A549 (cell line): ENCODE measurements at regions not wholly inside any gene's neighbourhood (a gene's known extent, or its start where the extent isn't known, plus 50 kb on each side); places are given as distances from the start of the nearest gene placed in this dataset.

Source experiments
- ATAC-seq, 2 experiments: fragments of 200-7000 bp in 1 of 2; fragments of >200 bp in 1 of 2; cut with Nextera tagmentation in 1 of 2; cut with Tn5 transposase in 1 of 2; 3 replicates each; pipeline versions ENCODE4 v1.8.0 to v1.9.1; 2018 to 2020; ENCODE audit warnings: mild to moderate bottlenecking in 1 of 2, moderate library complexity in 1 of 2
- CTCF ChIA-PET: fragments of 300-600 bp; sonication (Branson Sonifier 250); formaldehyde crosslinking; extraction: SDS; loops from one replicate; lab custom pipeline; 2021; ENCODE audit warnings: antibody characterized with exemption, inconsistent platforms; lab: Yijun Ruan, JAX
- POLR2A ChIA-PET: fragments of 350-600 bp; formaldehyde crosslinking; extraction: SDS; loops from one replicate; lab custom pipeline; 2021; ENCODE audit warnings: antibody characterized with exemption, inconsistent platforms; lab: Yijun Ruan, JAX
- DNase-seq, 2 experiments: peaks; one replicate each; pipeline versions ENCODE4 v3.0.0 to v3.0.0-alpha.2; 2011 to 2016; ENCODE audit warnings: low read depth in 1 of 2, low spot score in 1 of 2
- FAIRE-seq: peaks from 2 replicates; lab custom pipeline; 2011; peaks lifted over from hg19 to GRCh38; lab: Jason Lieb, UNC
- H3K27ac ChIP-seq, 2 experiments: fragments of >200 bp; sonication (Bioruptor Twin); formaldehyde crosslinking; 3 replicates each; pipeline ENCODE4 v1.5.1; 2016 to 2017
- H3K4me1 ChIP-seq: fragments of >200 bp; sonication (Bioruptor Twin); formaldehyde crosslinking; 3 replicates; pipeline ENCODE4 v1.6.1; 2016
- H3K4me2 ChIP-seq: fragments of >200 bp; sonication (Bioruptor Twin); formaldehyde crosslinking; 3 replicates; pipeline ENCODE4 v1.6.1; 2016
- H3K4me3 ChIP-seq: fragments of >200 bp; sonication (Bioruptor Twin); formaldehyde crosslinking; 3 replicates; pipeline ENCODE4 v1.5.1; 2016
- H3K9me3 ChIP-seq: fragments of >200 bp; sonication (Bioruptor Twin); formaldehyde crosslinking; 3 replicates; pipeline ENCODE4 v1.6.1; 2016
- ATOH8 ChIP-seq: fragments of 250-450 bp; sonication (Bioruptor Pico); IDR thresholded peaks from 2 replicates; pipeline ENCODE4 v1.5.0; 2020; ENCODE audit warnings: low read depth, mild to moderate bottlenecking, moderate library complexity
- BHLHE40 ChIP-seq: IDR thresholded peaks from 2 replicates; pipeline ENCODE4 v1.6.1; 2012; ENCODE audit warnings: low read depth, low read length, inconsistent platforms
- CBX2 ChIP-seq: fragments of 200-600 bp; sonication (generic); IDR thresholded peaks from 2 replicates; pipeline ENCODE4 v1.6.1; 2016; ENCODE audit warnings: low read depth, mild to moderate bottlenecking, borderline replicate concordance
- CBX8 ChIP-seq: fragments of 200-600 bp; sonication (generic); IDR thresholded peaks from 2 replicates; pipeline ENCODE4 v1.6.1; 2016
- CEBPB ChIP-seq, 2 experiments: fragments of >200 bp in 1 of 2; sonication (Bioruptor Twin) in 1 of 2; formaldehyde crosslinking in 1 of 2; IDR thresholded peaks; 2 replicates each; pipeline ENCODE4 v1.6.1; 2012 to 2016
- CHD2 ChIP-seq: fragments of 150-350 bp; IDR thresholded peaks from 2 replicates; pipeline ENCODE4 v1.6.1; 2014; ENCODE audit warnings: low read length; ENCODE audit not compliant: partially characterized antibody
- CHD4 ChIP-seq: fragments of 200-600 bp; sonication (generic); IDR thresholded peaks from 2 replicates; pipeline ENCODE4 v1.6.1; 2016; ENCODE audit warnings: antibody characterized with exemption, mild to moderate bottlenecking, borderline replicate concordance
- EHMT2 ChIP-seq: fragments of 200-600 bp; sonication (generic); IDR thresholded peaks from 2 replicates; pipeline ENCODE4 v1.6.1; 2016; ENCODE audit warnings: antibody characterized with exemption, low read depth, mild to moderate bottlenecking, moderate library complexity
- ESRRA ChIP-seq: fragments of 150-350 bp; IDR thresholded peaks from 2 replicates; pipeline ENCODE4 v1.6.1; 2014; ENCODE audit warnings: mild to moderate bottlenecking, low read length, borderline replicate concordance
- FOXS1 ChIP-seq: fragments of 250-450 bp; sonication (Bioruptor Pico); IDR thresholded peaks from 2 replicates; pipeline ENCODE4 v1.5.0; 2020; ENCODE audit warnings: mild to moderate bottlenecking, moderate library complexity
- HEYL ChIP-seq: fragments of 250-450 bp; sonication (Bioruptor Pico); IDR thresholded peaks from 2 replicates; pipeline ENCODE4 v1.8.0; 2021; ENCODE audit warnings: mild to moderate bottlenecking, moderate library complexity
- KDM1A ChIP-seq: fragments of 200-600 bp; sonication (generic); IDR thresholded peaks from 2 replicates; pipeline ENCODE4 v1.6.1; 2016; ENCODE audit warnings: low read depth, mild to moderate bottlenecking
- MAFK ChIP-seq: fragments of 450-650 bp; IDR thresholded peaks from 2 replicates; pipeline ENCODE4 v1.6.1; 2014; ENCODE audit not compliant: partially characterized antibody
- MAX ChIP-seq: IDR thresholded peaks from 2 replicates; pipeline ENCODE4 v1.6.1; 2012
- MAZ ChIP-seq: fragments of 150-350 bp; IDR thresholded peaks from 2 replicates; pipeline ENCODE4 v1.6.1; 2014; ENCODE audit warnings: antibody characterized with exemption, low read depth, low read length, borderline replicate concordance
- MYC ChIP-seq: IDR thresholded peaks from 2 replicates; pipeline ENCODE4 v1.6.1; 2012; ENCODE audit warnings: mild to moderate bottlenecking, inconsistent platforms, low read length, improper control_type of control experiment, borderline replicate concordance
- NPAS2 ChIP-seq: fragments of 250-450 bp; sonication (Bioruptor Pico); IDR thresholded peaks from 2 replicates; pipeline ENCODE4 v1.8.0; 2022; ENCODE audit warnings: mild to moderate bottlenecking, moderate library complexity, borderline replicate concordance
- PBX3 ChIP-seq: IDR thresholded peaks from 2 replicates; pipeline ENCODE4 v1.6.1; 2012
- POLR2AphosphoS2 ChIP-seq: conservative IDR thresholded peaks from 2 replicates; pipeline ENCODE4 v1.6.1; 2012; ENCODE audit warnings: low read length, improper control_type of control experiment, inconsistent platforms
- SMC3 ChIP-seq: fragments of >200 bp; sonication (Bioruptor Twin); formaldehyde crosslinking; IDR thresholded peaks from 3 replicates; pipeline ENCODE4 v1.6.1; 2018; ENCODE audit warnings: inconsistent platforms
- ZNF302 ChIP-seq: fragments of 250-450 bp; sonication (Bioruptor Pico); IDR thresholded peaks from 2 replicates; pipeline ENCODE4 v1.9.0; 2021; ENCODE audit warnings: inconsistent platforms, mild to moderate bottlenecking, moderate library complexity
- WGBS: methylation state at CpG from one replicate; pipeline ENCODE4 v1.1.6; 2017; ENCODE audit errors: missing lambda C conversion rate; 5-methylcytosine and 5-hydroxymethylcytosine counted together
- TF ChIP-seq, protein P1 (sequence below): IDR thresholded peaks from 2 replicates; pipeline ENCODE4 v1.6.1; 2012; ENCODE audit warnings: low read depth, borderline replicate concordance

GRCh38 chr13:61850794-61851193 lies 435.1 kb upstream of the PCDH20 start (continued):
- no peak for TF ChIP-seq ESRRA

DNA sequence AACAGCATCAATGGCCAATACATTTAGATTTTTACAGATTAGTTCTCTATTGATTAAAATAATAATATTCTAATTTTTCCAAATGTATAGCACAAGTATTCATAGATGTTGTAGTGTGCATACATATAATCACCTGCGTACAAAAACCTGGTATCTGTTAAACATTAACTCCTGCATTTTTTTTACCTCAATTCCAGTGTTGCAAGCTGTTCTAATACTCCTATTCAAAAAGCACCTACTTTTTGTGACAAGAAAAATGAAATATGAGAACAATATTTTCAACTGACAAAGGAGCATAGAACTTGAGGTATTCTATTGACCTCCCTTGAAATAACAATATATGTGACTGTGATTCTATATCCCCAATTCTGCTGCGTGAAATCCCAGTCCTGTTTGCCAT lies 422.9 kb upstream of the PCDH20 start:
- FAIRE-seq: no peak
- Histone ChIP-seq H3K4me2 (no peak overlapping the region), H3K4me3 (no peak overlapping the region), H3K27ac (no peak overlapping the region), H3K9me3 (no peaks in the 10 kb centered on the region), H3K4me1 (no peaks in the 10 kb centered on the region)
- no peak for ATAC-seq
- CTCF ChIA-PET: interaction anchor here (0.5 kb wide), 1 partner anchor 1144 kb away, joined by 3 read pairs; no protein-coding TSS in a partner anchor
- 22% methylated on average over 2 of the region's 2 CpGs for WGBS
- TF ChIP-seq BHLHE40 (no peak), KDM1A (no peak), CBX2 (no peak), MAX (no peak), CEBPB (IDR thresholded peaks at IDR 0.05) (no peak), MAZ (no peak), POLR2AphosphoS2 (no peak), HEYL (CRISPR knock-in tag) (no peak), CBX8 (no peak), FOXS1 (no peak)
- TF ChIP-seq, protein P1, sequence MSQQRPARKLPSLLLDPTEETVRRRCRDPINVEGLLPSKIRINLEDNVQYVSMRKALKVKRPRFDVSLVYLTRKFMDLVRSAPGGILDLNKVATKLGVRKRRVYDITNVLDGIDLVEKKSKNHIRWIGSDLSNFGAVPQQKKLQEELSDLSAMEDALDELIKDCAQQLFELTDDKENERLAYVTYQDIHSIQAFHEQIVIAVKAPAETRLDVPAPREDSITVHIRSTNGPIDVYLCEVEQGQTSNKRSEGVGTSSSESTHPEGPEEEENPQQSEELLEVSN: no peak
- POLR2A ChIA-PET: no interaction called here
- no peak for DNase-seq

DNA sequence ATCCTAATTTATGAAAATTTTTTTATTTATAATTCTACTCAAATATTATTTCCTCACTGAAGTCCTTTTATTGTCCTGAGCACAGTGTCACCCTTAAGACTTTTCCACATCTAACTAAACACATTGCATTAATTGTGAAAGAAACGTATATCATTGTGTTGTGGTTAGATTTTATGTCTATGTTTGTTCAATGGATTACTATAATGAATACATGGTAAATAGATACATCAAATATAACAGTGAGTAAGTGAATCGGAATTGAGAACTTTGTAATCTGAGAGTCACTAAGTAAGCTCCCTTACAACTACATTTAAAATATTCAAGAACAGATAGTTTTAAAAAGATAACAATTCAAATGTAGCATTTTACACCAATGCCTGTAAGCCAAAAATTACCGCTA lies 417.6 kb upstream of the PCDH20 start:
- ChIA-PET POLR2A (no interaction called here), CTCF (no interaction called here)
- TF ChIP-seq ZNF302: no peak
- ATAC-seq: no peak
- H3K4me1 ChIP-seq: no peaks in the 10 kb centered on the region
- DNase-seq: no peak
- H3K4me3 ChIP-seq: no peak overlapping the region
- H3K9me3 ChIP-seq: no peaks in the 10 kb centered on the region
- FAIRE-seq: no peak
- H3K4me2 ChIP-seq: no peak overlapping the region
- 9% methylated on average over 3 of the region's 3 CpGs for WGBS
- H3K27ac ChIP-seq: no peak overlapping the region

GRCh38 chr13:61831026-61831425 lies 415.4 kb upstream of the PCDH20 start:
- no peaks in the 10 kb centered on the region for H3K4me1 ChIP-seq
- H3K4me3 ChIP-seq: no peak overlapping the region
- CTCF ChIA-PET: no interaction called here
- no peak for ATAC-seq
- H3K27ac ChIP-seq: no peak overlapping the region
- TF ChIP-seq NPAS2 (CRISPR knock-in tag) (no peak), EHMT2 (no peak), CHD4 (no peak), SMC3 (no peak), CHD2 (no peak), MYC (no peak), PBX3 (no peak), MAFK (no peak), ATOH8 (no peak), BHLHE40 (no peak), CEBPB (IDR thresholded peaks at IDR 0.05) (no peak), ZNF302 (no peak)
- TF ChIP-seq, all 56 proteins: peak for 0
- no peak for FAIRE-seq
- POLR2A ChIA-PET: no interaction called here
- no peaks in the 10 kb centered on the region for H3K9me3 ChIP-seq
- no peak overlapping the region for H3K4me2 ChIP-seq
- DNase-seq: no peak
- 0% methylated on average over 2 of the region's 2 CpGs for WGBS
